ENCODE measurements at regions not wholly inside any gene's neighbourhood (a gene's known extent, or its start where the extent isn't known, plus 50 kb on each side); places are given as distances from the start of the nearest gene placed in this dataset.

DNA sequence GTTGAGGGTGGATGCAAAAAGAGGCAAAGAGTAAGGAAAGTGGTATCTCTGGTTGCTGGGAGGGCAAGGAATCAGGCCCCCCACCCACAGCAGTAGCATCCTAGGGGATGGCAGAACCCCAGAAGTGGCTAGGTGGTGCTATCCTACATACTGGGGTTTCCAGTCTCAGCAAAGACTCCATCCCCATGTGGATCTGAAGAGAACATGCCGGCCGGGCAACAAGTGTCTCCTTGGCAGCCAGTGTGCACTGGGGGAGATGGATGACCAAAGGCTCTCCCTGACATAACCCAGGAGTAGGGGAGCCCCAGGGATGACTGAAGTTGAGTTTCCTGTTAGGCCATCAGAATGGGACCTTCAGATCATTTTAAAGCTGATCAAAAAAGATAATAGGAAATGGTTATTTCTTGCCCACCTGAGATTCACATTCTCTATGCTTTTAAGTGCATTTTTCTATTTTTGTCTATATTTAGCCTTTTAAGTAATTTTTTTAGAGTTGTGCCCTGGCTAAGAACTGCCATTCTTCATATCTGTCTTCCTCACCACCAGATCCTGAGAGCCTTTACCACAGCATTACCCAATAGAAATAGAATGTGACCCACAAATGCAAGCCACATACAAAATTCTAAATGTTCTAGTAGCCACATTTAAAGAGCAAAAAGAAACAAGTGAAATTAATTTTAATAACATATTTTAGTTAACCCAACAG is 78.7 kb upstream of the SMIM23 start:
- Histone ChIP-seq H3K27me3 (ENCODE audit: control insufficient read depth, insufficient read depth, low read length) (no peaks in the 10 kb centered on the region), H3K27ac (ENCODE audit: low read length) (no peak overlapping the region), H3K36me3 (ENCODE audit: control insufficient read depth, insufficient read depth, low read length) (no peaks in the 10 kb centered on the region), H3K4me1 (ENCODE audit: control insufficient read depth, insufficient read depth, low read length) (no peaks in the 10 kb centered on the region; the same call in 1 of the 2 replicates), H3K9me3 (ENCODE audit: control insufficient read depth, insufficient read depth, low read length) (no peaks in the 10 kb centered on the region), H3K4me3 (ENCODE audit: low read length) (no peak overlapping the region)
- DNase-seq (ENCODE audit: low read depth, low spot score), result no peak
- no CpG with 5 or more reads among the region's 2 CpGs for WGBS (ENCODE audit: insufficient coverage, insufficient read length)

DNA sequence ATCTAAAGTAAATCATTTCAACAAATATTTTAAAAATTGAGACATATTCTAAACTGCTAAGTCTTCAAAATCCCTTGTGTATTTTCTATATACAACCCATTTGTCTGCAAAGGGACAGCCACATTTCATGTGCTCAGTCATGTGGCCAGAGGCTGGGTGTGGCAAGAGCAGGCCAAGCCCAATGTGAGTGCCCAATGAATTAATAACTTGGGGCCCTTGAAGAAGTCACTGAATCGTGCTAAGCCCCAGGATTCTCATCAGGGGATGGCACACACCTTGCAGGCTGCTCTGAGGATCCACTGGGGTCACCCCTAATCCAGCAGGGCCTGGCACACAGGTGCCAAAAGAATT is 78.2 kb upstream of the SMIM23 start:
- DNase-seq (ENCODE audit: low read depth, low spot score), result no peak
- Histone ChIP-seq H3K4me3 (ENCODE audit: low read length) (no peak overlapping the region), H3K4me1 (ENCODE audit: control insufficient read depth, insufficient read depth, low read length) (no peaks in the 10 kb centered on the region; the same call in 1 of the 2 replicates), H3K36me3 (ENCODE audit: control insufficient read depth, insufficient read depth, low read length) (no peaks in the 10 kb centered on the region), H3K27ac (ENCODE audit: low read length) (no peak overlapping the region), H3K9me3 (ENCODE audit: control insufficient read depth, insufficient read depth, low read length) (no peaks in the 10 kb centered on the region), H3K27me3 (ENCODE audit: control insufficient read depth, insufficient read depth, low read length) (no peaks in the 10 kb centered on the region)
- no CpG with 5 or more reads among the region's 1 CpG for WGBS (ENCODE audit: insufficient coverage, insufficient read length)

DNA sequence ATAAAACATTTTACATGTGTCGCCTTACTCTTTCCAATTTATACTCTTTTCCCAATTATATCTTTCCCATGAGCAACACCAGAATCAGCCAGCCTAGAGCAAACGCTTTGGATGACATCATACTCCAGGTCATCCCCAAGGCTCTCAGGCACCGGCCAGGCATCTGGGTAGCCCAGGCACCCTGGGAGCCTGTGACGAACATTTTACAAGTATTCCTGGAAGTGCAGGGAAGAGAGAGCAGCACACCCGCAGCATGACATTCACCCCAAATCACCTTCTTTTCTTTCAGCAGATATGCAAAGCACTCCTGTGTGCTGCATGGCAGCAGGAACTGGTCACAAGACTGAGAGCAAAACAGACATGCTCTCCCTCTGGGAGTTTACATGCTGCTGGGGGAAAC is 75.7 kb upstream of the SMIM23 start:
- no peak for DNase-seq (ENCODE audit: low read depth, low spot score)

DNA sequence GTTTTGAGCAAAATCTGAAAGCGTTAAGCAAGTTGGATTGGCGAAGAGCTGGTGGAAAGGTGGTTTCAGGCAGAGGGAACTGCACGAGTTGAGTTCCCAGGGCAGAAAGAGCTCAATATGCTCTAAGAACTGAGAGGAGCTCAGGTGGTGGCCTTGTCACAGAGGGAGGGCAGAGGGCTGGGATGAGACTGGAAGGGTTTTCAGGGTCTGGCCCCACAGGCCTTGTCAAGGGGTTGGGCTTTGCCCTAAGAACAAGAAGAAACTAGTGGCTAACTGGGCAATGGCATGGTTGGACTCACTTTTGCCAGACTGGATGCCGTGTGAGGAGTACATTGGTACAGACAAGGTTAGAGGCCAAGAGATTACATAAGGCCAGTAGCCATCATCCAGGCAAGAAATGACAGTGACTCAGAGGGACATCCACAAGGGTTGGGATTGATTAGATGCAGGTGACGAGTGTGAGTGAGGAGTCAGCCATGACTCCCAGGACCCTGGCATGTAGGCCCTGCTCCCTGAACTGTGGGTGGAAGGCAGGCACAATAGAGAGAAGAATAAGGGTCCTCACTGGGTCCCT is 75.1 kb upstream of the SMIM23 start:
- WGBS (ENCODE audit: insufficient coverage, insufficient read length), result no CpG with 5 or more reads among the region's 5 CpGs
- Histone ChIP-seq H3K27me3 (ENCODE audit: control insufficient read depth, insufficient read depth, low read length) (no peaks in the 10 kb centered on the region), H3K27ac (ENCODE audit: low read length) (no peak overlapping the region)

More for the DNA sequence above, 75.7 kb upstream of the SMIM23 start:
- no peak overlapping the region for H3K27ac ChIP-seq (ENCODE audit: low read length)
- no peaks in the 10 kb centered on the region; the same call in 1 of the 2 replicates for H3K4me1 ChIP-seq (ENCODE audit: control insufficient read depth, insufficient read depth, low read length)
- H3K36me3 ChIP-seq (ENCODE audit: control insufficient read depth, insufficient read depth, low read length), result no peaks in the 10 kb centered on the region
- H3K27me3 ChIP-seq (ENCODE audit: control insufficient read depth, insufficient read depth, low read length), result no peaks in the 10 kb centered on the region
- H3K4me3 ChIP-seq (ENCODE audit: low read length), result no peak overlapping the region
- H3K9me3 ChIP-seq (ENCODE audit: control insufficient read depth, insufficient read depth, low read length), result no peaks in the 10 kb centered on the region
- WGBS (ENCODE audit: insufficient coverage, insufficient read length), result no CpG with 5 or more reads among the region's 5 CpGs

DNA sequence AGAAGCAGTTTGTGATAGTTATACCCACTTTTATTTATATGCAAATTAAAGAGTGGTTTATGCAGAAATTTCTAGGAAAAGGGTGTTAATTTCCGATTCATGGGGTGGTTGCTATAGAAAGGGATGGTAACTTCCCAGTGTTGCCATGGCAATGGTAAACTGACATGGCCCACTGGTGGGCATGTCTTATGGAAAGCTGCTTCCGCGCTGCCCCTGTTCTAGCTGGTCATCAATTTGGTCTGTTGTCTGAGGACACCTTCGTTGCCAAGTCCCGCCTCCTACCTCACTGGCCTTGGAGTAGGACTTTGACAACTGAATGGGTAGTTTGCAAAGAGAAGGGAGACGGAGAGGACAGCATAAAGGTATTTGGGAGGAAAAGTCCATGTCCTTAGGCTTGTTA is 74.0 kb upstream of the SMIM23 start:
- no peak for DNase-seq (ENCODE audit: low read depth, low spot score)
- no peaks in the 10 kb centered on the region for H3K36me3 ChIP-seq (ENCODE audit: control insufficient read depth, insufficient read depth, low read length)
- WGBS (ENCODE audit: insufficient coverage, insufficient read length), result no CpG with 5 or more reads among the region's 6 CpGs
- H3K9me3 ChIP-seq (ENCODE audit: control insufficient read depth, insufficient read depth, low read length), result no peaks in the 10 kb centered on the region
- no peaks in the 10 kb centered on the region; the same call in 1 of the 2 replicates for H3K4me1 ChIP-seq (ENCODE audit: control insufficient read depth, insufficient read depth, low read length)
- H3K27ac ChIP-seq (ENCODE audit: low read length), result no peak overlapping the region
- no peak overlapping the region for H3K4me3 ChIP-seq (ENCODE audit: low read length)
- no peaks in the 10 kb centered on the region for H3K27me3 ChIP-seq (ENCODE audit: control insufficient read depth, insufficient read depth, low read length)

More for the DNA sequence above, 75.1 kb upstream of the SMIM23 start:
- Histone ChIP-seq H3K36me3 (ENCODE audit: control insufficient read depth, insufficient read depth, low read length) (no peaks in the 10 kb centered on the region), H3K4me1 (ENCODE audit: control insufficient read depth, insufficient read depth, low read length) (no peaks in the 10 kb centered on the region; the same call in 1 of the 2 replicates), H3K9me3 (ENCODE audit: control insufficient read depth, insufficient read depth, low read length) (no peaks in the 10 kb centered on the region), H3K4me3 (ENCODE audit: low read length) (no peak overlapping the region)
- no peak for DNase-seq (ENCODE audit: low read depth, low spot score)

DNA sequence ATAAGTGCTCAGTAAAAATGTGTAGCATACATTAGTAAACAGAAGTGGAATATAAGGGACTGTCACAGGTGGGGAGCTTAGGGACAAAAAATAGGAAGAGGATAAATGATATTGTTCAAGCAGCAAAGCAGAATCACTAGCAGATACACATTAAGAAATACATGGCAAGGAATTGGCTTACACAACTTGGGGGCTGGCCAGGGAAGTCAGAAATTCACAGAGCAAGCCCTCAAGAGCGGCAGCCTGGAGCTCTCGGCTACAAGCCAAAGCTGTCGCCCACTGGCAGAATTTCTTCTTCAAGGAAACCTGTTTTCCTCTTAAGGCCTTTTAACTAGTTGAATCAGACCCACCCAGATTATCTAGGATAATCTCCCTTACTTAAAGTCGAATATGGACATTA is 73.0 kb upstream of the SMIM23 start:
- no CpG with 5 or more reads among the region's 4 CpGs for WGBS (ENCODE audit: insufficient coverage, insufficient read length)
- DNase-seq (ENCODE audit: low read depth, low spot score), result no peak
- no peaks in the 10 kb centered on the region for H3K9me3 ChIP-seq (ENCODE audit: control insufficient read depth, insufficient read depth, low read length)
- H3K4me1 ChIP-seq (ENCODE audit: control insufficient read depth, insufficient read depth, low read length), result no peaks in the 10 kb centered on the region; the same call in 1 of the 2 replicates
- H3K36me3 ChIP-seq (ENCODE audit: control insufficient read depth, insufficient read depth, low read length), result no peaks in the 10 kb centered on the region
- no peak overlapping the region for H3K27ac ChIP-seq (ENCODE audit: low read length)
- H3K4me3 ChIP-seq (ENCODE audit: low read length), result no peak overlapping the region
- no peaks in the 10 kb centered on the region for H3K27me3 ChIP-seq (ENCODE audit: control insufficient read depth, insufficient read depth, low read length)

DNA sequence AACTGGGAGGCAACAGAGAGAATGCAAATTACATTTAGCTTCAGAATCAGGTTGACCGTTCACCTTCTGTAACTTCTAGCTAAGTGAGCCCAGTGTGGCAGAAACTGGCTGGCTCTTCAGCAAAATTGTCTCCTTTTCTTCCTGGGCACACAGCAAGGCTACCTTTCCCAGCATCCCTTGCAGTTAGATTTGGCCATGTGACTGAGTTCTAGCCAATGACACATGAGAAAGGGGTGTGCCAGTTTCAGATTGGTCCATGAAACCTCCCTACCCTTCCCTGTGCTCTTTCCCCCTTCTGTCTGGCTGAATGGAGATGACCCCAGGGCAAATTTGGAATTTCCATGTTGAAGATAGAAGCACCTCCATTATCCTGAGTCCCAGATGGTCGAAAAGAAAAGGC is 72.5 kb upstream of the SMIM23 start:
- H3K27ac ChIP-seq (ENCODE audit: low read length), result no peak overlapping the region
- no peaks in the 10 kb centered on the region; the same call in 1 of the 2 replicates for H3K4me1 ChIP-seq (ENCODE audit: control insufficient read depth, insufficient read depth, low read length)
- no peak overlapping the region for H3K4me3 ChIP-seq (ENCODE audit: low read length)
- DNase-seq (ENCODE audit: low read depth, low spot score), result no peak
- no peaks in the 10 kb centered on the region for H3K27me3 ChIP-seq (ENCODE audit: control insufficient read depth, insufficient read depth, low read length)
- WGBS (ENCODE audit: insufficient coverage, insufficient read length), result no CpG with 5 or more reads among the region's 2 CpGs
- no peaks in the 10 kb centered on the region for H3K9me3 ChIP-seq (ENCODE audit: control insufficient read depth, insufficient read depth, low read length)
- no peaks in the 10 kb centered on the region for H3K36me3 ChIP-seq (ENCODE audit: control insufficient read depth, insufficient read depth, low read length)

DNA sequence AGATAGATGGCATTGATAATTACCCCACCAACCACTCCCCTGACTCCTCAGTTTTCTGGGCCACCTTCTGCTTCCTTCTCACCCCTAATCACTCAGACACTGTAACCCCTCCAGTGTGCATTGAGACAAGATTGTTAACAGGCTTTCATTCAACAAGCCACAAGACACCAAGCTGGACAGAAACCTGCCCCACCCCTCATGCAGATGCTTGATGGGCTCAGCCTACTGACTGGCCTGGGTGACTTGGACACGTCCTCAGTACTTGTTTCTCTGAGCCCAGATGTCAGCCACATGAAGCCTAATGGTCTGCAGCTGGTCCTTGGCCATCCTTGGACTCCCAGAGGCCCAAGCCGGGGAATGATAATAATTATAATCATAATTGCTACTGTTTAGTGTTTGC is 71.4 kb upstream of the SMIM23 start:
- no CpG with 5 or more reads among the region's 2 CpGs for WGBS (ENCODE audit: insufficient coverage, insufficient read length)
- no peaks in the 10 kb centered on the region; the same call in 1 of the 2 replicates for H3K4me1 ChIP-seq (ENCODE audit: control insufficient read depth, insufficient read depth, low read length)
- no peak for DNase-seq (ENCODE audit: low read depth, low spot score)

DNA sequence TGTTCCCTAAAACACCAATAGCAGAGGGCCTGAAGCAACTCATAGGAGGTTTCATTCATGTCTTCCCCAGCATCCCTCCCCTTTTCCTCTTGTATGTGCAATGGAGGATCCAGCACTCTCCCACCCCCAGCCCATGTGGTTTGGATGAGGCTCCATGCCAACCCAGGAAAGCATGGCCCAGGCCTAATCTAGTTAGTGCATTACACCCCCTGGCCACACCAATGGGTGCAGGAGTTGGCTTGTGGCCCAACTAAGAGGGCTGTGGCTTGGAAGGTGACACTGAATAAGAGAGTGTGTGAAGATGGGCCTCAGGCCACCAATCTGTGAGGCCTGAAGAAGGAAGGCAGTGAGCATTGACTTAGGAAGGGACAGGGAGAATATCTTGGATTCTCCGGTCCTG is 70.8 kb upstream of the SMIM23 start:
- no CpG with 5 or more reads among the region's 1 CpG for WGBS (ENCODE audit: insufficient coverage, insufficient read length)
- Histone ChIP-seq H3K4me1 (ENCODE audit: control insufficient read depth, insufficient read depth, low read length) (no peaks in the 10 kb centered on the region; the same call in 1 of the 2 replicates), H3K9me3 (ENCODE audit: control insufficient read depth, insufficient read depth, low read length) (no peaks in the 10 kb centered on the region), H3K27ac (ENCODE audit: low read length) (no peak overlapping the region), H3K27me3 (ENCODE audit: control insufficient read depth, insufficient read depth, low read length) (no peaks in the 10 kb centered on the region), H3K4me3 (ENCODE audit: low read length) (no peak overlapping the region), H3K36me3 (ENCODE audit: control insufficient read depth, insufficient read depth, low read length) (no peaks in the 10 kb centered on the region)
- DNase-seq (ENCODE audit: low read depth, low spot score), result no peak

More for the DNA sequence above, 71.4 kb upstream of the SMIM23 start:
- no peaks in the 10 kb centered on the region for H3K36me3 ChIP-seq (ENCODE audit: control insufficient read depth, insufficient read depth, low read length)
- no peaks in the 10 kb centered on the region for H3K9me3 ChIP-seq (ENCODE audit: control insufficient read depth, insufficient read depth, low read length)
- no peaks in the 10 kb centered on the region for H3K27me3 ChIP-seq (ENCODE audit: control insufficient read depth, insufficient read depth, low read length)
- no peak overlapping the region for H3K4me3 ChIP-seq (ENCODE audit: low read length)
- no peak overlapping the region for H3K27ac ChIP-seq (ENCODE audit: low read length)

DNA sequence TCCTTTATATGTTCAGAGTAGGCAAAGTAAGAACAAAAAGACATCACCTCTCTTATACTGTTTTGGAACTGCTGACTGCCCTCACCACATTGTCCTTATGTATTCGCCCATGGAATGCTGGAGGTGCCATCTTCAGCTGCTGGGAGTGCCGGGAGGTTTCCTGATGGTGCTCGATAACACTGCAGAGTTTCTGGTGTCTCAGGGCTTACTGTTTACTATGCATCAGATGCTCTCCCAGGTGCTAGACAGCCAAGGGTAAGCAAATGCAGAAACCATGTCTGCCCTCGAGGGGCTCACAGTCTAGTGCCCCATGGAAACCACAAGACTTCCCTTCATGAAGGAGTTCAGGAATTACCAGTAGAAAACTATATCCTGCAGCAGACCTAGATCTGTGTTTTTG is 70.1 kb upstream of the SMIM23 start:
- Histone ChIP-seq H3K27me3 (ENCODE audit: control insufficient read depth, insufficient read depth, low read length) (no peaks in the 10 kb centered on the region), H3K9me3 (ENCODE audit: control insufficient read depth, insufficient read depth, low read length) (no peaks in the 10 kb centered on the region), H3K4me1 (ENCODE audit: control insufficient read depth, insufficient read depth, low read length) (no peaks in the 10 kb centered on the region; the same call in 1 of the 2 replicates), H3K4me3 (ENCODE audit: low read length) (no peak overlapping the region), H3K27ac (ENCODE audit: low read length) (no peak overlapping the region), H3K36me3 (ENCODE audit: control insufficient read depth, insufficient read depth, low read length) (no peaks in the 10 kb centered on the region)
- DNase-seq (ENCODE audit: low read depth, low spot score), result no peak
- WGBS (ENCODE audit: insufficient coverage, insufficient read length), result no CpG with 5 or more reads among the region's 4 CpGs

DNA sequence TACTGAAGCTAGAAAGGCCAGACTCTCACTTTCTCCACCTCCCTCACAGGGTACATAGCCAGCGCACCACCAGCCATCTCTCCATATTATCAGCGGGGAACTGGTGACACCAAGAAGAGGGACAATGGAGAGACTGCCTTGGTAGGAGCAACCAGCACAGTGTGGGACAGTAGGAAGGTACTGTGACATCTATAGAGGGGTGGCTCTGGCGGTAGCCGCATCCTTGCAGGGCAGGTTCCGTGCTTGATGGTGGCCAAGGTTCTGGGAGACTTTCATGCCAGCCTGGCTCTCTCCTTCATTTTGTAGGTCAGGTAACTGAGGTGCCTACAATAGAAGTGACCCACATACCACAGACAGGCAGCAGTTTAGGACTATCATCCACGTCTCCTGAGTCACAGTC is 65.5 kb upstream of the SMIM23 start:
- no peaks in the 10 kb centered on the region for H3K27me3 ChIP-seq (ENCODE audit: control insufficient read depth, insufficient read depth, low read length)
- no CpG with 5 or more reads among the region's 6 CpGs for WGBS (ENCODE audit: insufficient coverage, insufficient read length)

More for the DNA sequence above, 65.5 kb upstream of the SMIM23 start:
- Histone ChIP-seq H3K4me3 (ENCODE audit: low read length) (no peak overlapping the region), H3K36me3 (ENCODE audit: control insufficient read depth, insufficient read depth, low read length) (no peaks in the 10 kb centered on the region), H3K4me1 (ENCODE audit: control insufficient read depth, insufficient read depth, low read length) (no peaks in the 10 kb centered on the region), H3K9me3 (ENCODE audit: control insufficient read depth, insufficient read depth, low read length) (no peaks in the 10 kb centered on the region), H3K27ac (ENCODE audit: low read length) (no peak overlapping the region)
- no peak for DNase-seq (ENCODE audit: low read depth, low spot score)
